ENCODE measurements at regions not wholly inside any gene's neighbourhood (a gene's known extent, or its start where the extent isn't known, plus 50 kb on each side); places are given as distances from the start of the nearest gene placed in this dataset.
"Not testable (repeated sequence)": the region's sequence is repeated elsewhere in the genome, so short reads cannot be mapped to it uniquely, and the experiment has no call there.

DNA sequence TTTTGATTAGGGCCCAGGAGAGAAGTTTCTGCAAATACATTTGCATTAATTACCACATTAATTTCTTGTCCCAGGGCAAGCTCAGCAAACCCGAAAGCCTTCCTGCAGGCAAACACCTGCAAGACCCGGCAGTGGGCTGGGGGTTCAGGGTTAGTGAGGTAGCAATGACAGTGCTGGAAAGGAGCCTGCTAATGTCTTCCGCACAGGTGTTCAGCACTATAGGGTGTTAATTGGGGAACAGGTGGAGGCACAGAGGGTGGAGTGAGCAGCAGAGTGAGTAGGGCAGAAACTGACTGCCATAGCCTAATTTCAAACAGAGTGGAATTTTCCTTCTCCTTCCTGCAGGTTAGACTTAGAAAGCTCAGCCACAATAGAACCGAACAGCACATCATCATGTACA is 50.9 kb upstream of the UBASH3B start:
- DNase-seq = no peak

DNA sequence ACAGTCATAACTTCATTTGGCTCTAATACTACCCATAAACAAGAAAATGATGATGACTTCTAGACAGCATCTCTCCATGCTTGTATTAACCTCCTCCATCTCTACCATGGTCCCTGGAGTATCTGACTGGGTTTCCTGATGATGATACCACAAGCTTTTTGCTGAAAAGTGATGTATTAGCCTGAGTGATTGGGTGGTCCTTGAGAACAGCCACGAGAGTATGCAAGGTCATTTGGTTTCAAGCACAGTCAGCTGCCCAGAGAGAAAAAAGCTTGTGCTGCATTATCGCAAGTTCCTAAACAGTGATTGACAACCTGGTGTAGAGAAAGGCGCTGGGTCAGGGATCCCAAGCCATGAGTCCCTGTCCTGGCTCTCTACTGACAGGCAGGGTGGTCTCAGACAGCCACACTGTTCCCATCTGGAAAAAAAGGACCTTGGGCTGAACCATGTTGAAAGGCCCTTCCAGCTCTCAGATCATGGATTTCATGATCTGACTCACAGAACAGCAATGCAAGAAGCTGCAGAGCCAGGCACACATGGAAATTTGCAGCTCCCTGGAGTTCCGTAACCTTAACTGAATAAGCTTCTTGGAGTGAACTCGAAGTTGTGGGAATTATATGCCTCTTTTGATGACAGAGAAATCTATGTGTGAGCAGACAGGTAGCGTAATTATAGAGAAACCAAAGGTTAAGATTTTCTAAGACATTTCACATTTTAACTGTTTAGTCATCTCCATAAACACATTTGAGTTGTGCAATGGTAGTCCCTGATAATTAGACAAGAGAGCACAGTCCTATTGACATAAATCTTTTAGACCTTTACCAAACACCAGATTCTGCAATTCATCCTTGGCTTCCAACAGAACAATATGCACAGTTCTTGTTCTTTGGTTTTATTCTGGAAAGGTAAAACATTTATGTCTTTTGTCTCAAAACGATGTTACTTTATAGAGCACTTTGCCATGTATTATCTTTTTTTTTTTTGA is 54.1 kb upstream of the UBASH3B start:
- DNase-seq = no peak

DNA sequence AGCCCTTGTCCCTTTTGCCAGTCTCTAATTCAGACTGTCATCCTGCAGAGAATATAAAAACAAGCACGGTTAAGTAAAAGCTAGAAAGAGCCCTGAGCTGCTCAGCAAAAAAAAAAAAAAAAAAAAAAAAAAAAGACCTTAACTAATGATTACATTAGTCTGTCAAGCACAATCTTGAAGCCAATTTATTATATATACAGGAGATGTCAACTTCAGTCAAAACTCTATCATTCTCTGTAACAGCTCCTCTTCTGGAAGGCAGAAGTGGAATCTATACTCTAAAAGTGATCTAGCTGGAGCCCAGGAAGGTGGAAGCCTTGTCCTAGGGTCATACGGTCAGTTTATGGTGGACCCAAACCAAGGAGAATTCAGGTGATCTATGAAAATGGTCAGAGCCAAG is 55.2 kb upstream of the UBASH3B start:
- no peak for DNase-seq

DNA sequence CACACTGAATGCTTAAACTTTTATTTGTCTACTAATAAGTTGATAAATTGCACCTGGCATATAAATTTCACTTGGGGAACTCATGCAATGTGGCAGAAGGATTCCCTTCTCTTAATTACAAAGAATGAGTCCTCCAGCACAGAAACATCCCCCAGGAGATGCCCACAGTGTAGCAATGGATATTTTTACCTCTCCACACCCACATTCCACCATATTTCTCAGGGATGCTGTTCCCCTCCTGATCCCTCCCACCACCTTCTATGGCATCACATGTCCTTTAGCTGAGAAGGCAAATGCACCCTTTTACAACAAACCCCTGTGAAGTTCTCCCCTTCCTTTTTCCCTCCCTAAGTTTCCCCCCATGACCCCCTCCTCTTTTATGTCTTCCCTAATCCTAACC is 56.1 kb upstream of the UBASH3B start:
- DNase-seq = no peak

DNA sequence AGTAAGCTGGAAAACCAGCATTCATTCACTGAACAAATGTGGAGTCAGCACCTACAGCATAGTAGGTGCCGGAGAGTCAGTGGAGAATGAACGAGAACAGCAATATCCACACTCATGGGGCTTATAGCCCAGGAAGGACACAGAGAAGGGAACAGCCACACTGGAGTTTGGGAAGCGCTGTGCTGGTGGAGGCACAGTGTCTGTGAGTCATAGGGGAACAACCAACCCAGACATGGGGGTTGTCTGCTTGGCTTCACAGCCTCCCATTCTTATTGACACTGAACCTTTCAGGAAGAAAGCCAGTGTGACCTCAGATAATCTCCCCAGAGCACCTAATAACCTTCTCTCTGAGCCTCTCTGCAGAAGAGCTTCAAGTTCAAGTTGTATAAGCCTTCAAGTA is 56.6 kb upstream of the UBASH3B start:
- DNase-seq = no peak

DNA sequence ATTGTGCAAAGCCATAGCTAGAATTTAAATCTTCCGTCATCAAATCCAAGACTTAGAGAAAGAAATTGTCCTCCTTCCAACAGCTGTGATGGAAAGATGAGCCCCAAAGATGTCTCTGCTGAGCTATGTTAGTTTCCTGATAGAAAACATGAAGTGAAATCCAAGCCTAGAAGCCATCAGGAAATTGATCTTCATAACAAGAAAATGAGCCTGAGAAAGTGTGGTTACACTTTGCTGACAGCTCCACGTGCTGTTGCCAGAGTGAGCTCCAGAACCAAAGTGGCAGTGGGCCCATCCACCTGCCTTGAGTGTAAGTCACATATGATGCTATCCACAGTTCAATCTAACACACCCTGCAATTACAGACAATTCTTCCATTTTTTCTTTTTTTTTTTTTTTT is 58.0 kb upstream of the UBASH3B start:
- no peak for DNase-seq

DNA sequence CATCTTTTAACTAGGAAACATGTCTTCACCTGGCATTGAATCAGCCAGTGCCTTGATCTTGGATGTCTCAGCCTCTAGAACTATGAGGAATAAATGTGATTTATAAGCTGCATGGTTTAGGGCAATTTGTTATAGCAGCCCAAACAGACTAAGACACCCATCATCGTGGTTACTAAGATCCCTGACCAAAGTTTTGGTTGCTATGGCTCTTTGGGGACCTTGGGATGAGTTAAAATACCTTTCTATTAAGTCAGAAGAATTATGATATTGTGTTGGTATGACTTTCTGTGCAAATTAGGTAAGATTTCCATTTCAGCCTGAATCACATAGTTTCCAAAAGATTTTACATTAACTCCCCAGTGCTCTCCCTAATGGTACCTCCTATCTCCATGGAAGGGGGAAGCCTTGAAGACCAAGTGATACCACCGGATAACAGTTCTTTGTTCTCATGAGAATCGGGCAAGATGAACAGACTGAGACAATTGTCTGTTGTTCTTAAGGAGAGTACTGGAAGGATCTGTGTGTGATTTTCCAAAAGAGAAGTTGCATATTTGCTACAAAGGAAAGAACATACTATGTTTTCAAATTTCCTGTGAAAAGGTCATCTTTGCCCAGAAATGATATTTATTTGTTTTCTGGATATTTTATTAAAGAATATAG is 60.4 kb upstream of the UBASH3B start:
- no peak for DNase-seq

DNA sequence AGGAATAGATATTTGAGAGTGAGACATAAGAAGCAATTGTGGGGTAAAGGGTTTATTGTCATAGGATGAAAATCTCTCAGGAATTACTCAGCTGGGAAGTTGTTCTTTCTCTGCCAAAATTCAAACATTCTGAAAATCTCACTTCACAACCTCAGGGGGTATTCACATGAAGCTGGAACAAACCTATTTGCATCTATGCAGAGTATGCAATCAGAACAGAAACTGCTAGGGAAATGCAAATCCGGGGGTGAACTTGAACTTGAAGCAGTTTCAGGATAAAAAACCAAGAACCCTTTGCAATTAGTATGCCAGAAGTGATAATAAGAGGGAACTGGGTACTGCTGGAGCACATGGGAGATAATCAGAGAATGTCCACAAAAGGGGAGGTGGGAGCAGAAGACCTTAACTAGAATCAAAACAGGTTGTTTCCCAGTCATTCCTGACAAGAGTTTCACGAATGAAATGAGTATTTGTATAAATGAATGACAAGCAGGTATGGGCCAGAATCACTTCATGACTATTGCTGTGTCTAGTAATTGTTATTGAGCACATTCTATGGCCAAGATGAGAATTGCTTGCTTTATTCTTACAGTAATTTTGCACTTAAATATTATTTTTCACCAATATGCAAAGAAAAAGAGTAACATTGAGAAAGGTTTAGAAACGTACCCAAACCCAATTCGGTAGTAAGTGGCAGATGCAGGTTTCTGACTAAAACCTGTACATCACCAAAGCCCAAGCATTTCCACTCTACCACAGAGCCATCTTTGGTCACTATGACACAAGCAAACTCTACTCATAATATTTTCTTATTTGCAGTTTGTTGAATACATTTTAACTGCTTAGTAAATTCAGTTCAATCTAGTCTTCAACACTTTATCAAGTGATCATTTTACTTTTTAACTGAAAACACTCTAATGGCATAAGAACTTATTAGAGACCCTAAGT is 61.8 kb upstream of the UBASH3B start:
- DNase-seq = no peak

DNA sequence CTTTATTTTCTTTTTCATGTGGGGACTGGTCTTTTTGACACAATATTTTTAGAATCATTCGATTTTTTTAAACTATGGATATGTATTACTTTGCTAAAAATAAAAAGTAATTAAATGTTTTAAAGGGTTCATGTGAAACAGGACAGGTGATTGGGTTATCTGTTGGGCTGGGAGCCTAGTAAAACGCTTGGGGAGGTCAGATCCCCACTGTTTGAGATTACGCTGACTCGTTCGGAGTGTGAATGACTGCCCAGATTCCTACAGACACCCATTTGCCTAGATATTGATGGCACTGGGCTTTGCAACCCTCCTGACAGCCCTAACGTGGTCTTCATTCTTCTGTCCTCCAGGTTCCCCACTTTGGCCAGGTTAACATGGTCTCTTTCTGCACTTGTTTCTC is 62.9 kb upstream of the UBASH3B start:
- DNase-seq = no peak

DNA sequence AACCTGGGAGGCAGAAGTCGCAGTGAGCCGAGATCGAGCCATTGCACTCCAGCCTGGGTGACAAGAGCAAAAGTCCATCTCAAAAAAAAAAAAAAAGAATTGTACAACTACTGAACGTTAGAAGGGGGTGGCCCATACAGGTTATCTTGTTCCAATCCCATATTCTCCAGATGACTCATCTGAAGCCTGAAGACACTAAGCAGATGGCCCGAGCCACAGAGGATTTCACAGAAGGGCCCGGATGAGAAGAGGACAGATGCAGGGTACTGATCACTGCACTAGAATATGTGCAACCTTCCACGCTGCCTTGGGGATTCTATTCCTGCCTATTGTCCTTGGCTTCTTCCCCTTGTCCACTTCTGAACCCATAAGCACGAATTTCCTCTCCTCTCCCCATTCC is 70.9 kb upstream of the UBASH3B start:
- DNase-seq = no peak

DNA sequence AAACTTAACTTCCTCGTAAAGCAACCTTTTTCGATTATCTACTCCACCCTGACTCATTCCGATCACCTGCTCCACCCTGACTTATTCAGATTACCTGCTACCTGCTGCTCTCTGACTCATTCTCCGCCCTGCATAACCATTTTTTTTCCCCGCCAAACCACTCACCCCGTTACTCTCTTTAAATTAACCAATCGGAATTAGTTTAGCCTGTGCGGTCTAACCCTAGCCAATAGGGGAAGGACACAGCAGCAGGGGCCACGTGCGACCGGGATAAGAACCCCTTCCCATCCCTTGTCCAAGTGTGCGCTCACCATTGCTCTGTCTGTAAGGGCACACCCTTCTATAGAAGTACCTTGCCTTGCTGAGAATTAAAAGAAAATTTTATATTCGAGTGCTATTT is 75.5 kb upstream of the UBASH3B start:
- DNase-seq = not testable (repeated sequence)

DNA sequence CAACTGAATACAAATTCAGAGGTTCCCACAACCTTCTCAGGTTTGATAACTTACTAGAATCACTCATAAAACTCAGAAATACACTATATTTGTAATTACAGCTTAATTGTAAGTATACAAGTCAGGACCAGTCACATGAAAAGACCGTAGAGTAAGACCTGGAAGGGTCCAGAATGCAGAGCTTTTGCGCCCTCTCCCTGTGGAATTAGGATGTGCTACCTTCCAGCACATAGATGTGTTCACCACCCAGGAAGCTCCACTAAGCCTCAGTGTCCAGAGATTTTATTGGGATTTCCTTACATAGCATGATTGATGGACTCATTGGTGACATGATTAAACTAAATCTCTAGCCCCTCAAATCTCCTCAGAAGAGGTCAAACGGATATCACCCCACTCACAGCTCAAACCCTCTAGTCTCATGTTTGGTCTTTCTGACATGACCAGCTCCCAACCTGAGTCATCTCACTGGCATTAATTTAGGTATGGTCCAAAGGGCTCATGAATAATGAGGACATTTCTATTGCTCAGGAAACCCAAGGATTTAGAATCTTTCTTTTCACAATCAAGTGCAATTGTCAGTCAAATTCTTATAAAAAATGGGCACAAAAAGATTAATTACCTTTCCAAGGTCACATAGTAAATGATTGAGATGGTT is 77.2 kb upstream of the UBASH3B start:
- no peak for DNase-seq

DNA sequence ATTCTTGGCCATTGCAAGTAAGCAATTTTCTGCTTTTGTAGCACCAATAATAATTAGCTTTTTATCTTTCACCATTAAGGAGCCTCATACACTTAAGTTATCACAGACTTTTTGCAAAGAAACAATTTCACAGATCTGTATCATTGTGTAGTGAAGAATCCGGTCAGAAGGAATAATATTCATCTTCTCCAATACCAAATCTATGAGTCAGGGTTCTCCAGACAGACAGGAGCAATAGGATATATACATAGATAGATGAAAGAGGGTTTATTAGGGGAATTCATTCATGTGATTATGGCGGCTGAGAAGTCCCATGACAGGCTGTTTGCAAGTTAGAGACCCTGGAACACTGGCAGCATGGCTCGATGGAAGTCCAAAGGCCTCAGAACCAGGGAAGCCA is 82.9 kb upstream of the UBASH3B start:
- DNase-seq = no peak

DNA sequence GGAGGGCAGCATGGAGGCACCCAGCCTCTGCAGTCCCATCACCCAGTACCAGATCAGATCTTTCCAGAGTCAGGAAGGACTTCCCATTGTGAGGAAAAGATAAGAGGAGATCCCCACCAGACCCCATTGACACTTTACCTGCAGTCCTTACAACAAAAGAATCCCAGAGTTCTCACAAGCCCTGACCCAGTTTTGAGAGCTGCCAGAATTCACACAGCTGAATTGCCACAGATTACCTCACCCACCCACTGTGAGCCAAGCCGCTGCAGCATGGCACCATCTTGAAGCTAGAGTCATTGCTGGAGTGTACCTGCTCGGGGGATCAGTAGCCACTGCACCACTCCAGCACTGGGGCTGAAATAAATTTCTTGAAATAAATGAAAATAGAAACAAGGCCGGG is 91.8 kb upstream of the UBASH3B start:
- DNase-seq = no peak

DNA sequence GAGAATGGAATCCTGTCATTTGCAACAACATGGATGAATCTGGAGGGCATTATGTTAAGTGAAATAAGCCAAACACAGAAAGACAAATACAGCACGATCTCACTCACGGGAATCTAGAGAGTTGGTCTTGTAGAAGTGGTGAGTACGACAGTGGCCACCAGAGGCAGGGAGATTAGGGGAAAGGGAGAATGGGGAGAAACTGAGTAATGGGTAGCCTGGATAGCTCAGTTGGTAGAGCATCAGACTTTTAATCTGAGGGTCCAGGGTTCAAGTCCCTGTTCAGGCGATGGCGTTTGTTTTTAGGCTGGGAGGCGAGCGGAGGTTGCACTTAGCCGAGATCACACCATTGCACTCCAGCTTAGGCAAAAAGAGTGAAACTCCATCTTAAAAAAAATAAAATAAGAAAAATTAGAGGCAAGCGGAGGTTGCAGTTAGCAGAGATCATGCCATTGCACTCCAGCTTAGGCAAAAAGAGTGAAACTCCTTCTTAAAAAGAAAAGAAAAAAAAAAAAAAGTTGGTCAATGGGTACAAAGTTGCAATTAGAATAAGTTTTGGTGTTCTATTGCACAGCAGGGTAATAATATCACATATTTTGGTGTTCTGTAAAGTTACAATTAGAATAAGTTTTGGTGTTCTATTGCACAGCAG is 95.7 kb upstream of the UBASH3B start:
- DNase-seq = no peak

DNA sequence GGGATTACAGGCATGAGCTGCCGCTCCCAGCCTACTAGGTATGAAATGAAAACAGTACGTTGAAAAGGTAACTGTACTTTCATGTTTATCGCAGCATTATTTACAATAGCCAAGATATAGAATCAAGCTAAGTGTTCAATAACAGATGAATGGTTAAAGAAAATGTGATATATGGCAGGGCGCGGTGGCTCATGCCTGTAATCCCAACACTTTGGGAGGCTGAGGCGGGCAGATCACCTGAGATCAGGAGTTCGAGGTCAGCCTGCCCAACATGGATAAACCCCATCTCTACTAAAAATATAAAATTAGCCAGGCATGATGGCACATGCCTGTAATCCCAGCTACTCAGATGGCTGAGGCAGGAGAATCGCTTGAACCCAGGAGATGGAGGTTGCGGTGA is 96.3 kb upstream of the UBASH3B start:
- DNase-seq = not testable (repeated sequence)

DNA sequence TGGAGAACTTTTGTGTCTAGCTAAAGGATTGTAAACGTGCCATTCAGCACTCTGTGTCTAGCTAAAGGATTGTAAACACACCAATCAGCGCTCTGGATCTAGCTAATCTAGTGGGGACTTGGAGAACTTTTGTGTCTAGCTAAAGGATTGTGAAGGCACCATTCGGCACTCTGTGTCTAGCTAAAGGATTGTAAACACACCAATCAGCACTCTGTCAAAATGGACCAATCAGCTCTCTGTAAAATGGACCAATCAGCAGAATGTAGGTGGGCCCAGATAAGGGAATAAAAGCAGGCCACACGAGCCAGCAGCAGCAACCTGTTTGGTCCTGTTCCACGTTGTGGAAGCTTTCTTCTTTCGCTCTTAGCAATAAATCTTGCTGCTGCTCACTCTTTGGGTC is 98.4 kb upstream of the UBASH3B start:
- not testable (repeated sequence) for DNase-seq

DNA sequence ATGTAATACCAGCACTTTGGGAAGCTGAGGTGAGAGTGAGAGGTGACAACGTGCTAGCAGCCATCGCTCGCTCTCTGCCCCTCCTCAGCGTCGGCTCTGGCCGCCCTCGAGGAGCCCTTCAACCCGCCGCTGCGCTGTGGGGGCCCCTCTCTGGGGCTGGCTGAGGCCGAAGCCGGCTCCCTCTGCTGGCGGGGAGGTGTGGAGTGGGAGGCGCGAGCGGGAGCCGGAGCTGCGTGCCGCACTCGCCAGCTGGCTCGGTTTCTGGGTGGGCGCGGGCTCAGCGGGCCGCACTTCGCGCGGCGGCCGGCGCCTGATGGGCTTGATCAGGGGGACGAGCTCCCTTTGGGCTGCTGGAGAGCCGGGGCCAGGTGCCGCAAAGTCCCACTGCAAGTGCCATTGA is 98.9 kb upstream of the UBASH3B start:
- DNase-seq = no peak

DNA sequence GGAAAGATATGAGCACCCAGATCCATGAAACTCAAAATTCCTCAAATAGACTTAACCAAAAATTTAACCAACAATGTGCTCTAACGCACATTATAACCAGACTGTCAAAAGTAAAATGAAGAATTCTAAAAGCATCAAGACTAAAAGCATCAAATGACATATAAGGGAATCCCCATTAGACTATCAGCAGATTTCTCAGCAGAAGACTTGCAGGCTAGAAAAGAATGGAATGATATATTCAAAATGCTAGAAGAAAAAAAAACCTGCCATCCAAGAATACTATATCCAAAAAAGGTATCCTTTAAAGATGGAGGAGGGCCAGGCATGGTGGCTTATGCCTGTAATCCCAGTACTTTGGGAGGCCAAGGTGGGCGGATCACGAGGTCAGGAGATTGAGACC is 117.5 kb upstream of the UBASH3B start:
- DNase-seq = no peak

DNA sequence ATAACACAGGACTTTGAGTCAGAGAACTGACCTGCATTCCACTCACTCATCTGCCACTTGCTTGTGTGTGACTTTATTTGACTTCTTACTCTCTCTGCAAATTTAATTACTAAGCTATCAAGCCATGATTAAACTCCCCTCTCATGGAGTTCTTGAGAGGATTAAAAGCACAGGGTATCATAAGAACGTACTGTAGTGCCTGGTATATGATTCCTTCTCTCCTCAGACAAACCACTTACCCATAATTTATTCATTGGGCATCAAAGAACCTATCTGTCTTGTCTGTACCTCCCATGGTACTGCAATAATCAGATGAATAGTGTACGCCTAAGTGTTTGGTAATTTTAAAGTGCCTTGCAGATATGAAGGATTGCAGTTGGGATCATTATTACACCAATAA is 130.6 kb upstream of the UBASH3B start:
- no peak for DNase-seq

DNA sequence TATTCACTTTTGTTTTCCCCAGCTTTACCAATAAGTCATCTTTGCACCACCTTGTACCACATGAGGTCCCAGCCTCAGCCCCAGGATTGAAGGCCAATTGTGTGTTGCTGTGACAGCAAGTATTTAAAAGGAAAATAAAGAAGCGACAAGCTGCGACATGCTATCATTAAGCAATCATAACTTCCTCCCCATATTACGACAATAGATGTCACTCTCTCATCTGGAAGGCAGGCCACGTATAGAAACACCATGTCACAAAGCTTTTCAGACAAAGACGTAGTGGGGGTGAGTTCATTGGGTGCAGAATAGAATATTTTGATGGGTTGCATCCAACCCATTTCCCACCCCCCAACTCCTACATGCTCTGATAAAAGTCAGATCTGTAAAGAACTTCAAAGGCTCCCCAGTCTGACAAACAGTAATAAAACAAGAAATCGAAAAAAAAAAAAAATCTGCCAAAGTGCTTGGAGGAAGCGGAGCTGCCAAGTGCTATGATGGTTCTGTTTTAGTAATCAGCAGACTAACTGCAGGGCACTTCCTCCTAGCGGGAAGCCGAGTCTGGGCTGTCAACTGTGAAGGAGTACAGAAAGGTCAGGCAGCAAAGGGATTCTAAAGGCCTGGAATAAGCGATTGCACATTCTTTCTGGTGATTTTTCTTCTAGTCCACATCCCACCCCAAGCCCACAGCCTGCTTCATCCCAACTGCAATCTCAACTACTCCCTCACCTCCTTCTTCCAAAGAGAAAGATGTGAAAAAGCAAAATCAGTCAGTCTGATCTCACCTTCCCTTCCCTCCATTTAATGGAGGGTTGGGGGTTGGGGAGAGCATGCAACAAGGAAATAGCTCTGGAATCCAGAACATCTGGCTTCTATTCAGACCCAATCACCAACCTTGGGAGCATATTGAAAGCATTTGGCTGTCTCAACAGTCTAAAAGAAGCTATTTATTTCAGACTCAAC is 131.4 kb upstream of the UBASH3B start:
- DNase-seq = no peak
